K562 (cell line): ENCODE measurements at regions not wholly inside any gene's neighbourhood (a gene's known extent, or its start where the extent isn't known, plus 50 kb on each side); places are given as distances from the start of the nearest gene placed in this dataset.

ENCODE experiments used
- ATAC-seq: fragments of 200-7000 bp; cut with Tn5 transposase; 3 replicates; pipeline ENCODE4 v1.9.1; 2020; ENCODE audit warnings: moderate library complexity
- BruUV-seq: library from RNA; stranded (reverse); fragments of 400-500 nt; replicated peaks from 2 replicates; lab custom pipeline; 2021; lab: Mats Ljungman, UMichigan
- CTCF ChIA-PET: fragments of 300-600 bp; formaldehyde crosslinking; extraction: SDS; loops from one replicate; lab custom pipeline; 2021; ENCODE audit warnings: low intra/inter-chr PET ratio; lab: Yijun Ruan, JAX
- POLR2A ChIA-PET: fragments of 300-600, 350-650 bp; sonication (Branson Sonifier 250); formaldehyde crosslinking; extraction: SDS; loops from one replicate; lab custom pipeline; 2021; ENCODE audit warnings: antibody characterized with exemption, inconsistent platforms; lab: Yijun Ruan, JAX
- DNase-seq, 4 experiments: peaks; one replicate each; pipeline versions ENCODE4 v3.0.0 to v3.0.0-alpha.2; 2011 to 2018; ENCODE audit warnings: low spot score in 3 of 4, mixed read lengths in 3 of 4; ENCODE audit errors: extremely low read depth in 1 of 4
- FAIRE-seq: peaks from 2 replicates; lab custom pipeline; 2011; peaks lifted over from hg19 to GRCh38; lab: Jason Lieb, UNC
- H2AFZ ChIP-seq: 2 replicates; pipeline ENCODE4 v1.6.0; 2011; ENCODE audit warnings: low read depth, low read length, control low read depth, inconsistent platforms
- H3K27ac ChIP-seq: fragments of 200-600 bp; 3 replicates; pipeline ENCODE4 v1.8.0; 2011; ENCODE audit warnings: low read depth, mild to moderate bottlenecking, control low read depth, inconsistent platforms, low read length, moderate library complexity, mixed read lengths; ENCODE audit errors: extremely low read depth
- H3K27me3 ChIP-seq, 2 experiments: fragments of 300-600 bp in 1 of 2; 2 replicates in 1 of 2; 3 replicates in 1 of 2; pipeline versions ENCODE4 v1.6.0 to v1.8.0; 2011; ENCODE audit warnings: inconsistent platforms in 2 of 2, low read length in 2 of 2, mild to moderate bottlenecking in 1 of 2, mixed read lengths in 1 of 2, moderate library complexity in 1 of 2; ENCODE audit not compliant: control insufficient read depth in 2 of 2, insufficient read depth in 2 of 2
- H3K36me3 ChIP-seq: fragments of 300-600 bp; 3 replicates; pipeline ENCODE4 v1.8.0; 2011; ENCODE audit warnings: mild to moderate bottlenecking, low read length, inconsistent platforms; ENCODE audit not compliant: control insufficient read depth, insufficient read depth
- H3K4me1 ChIP-seq, 2 experiments: fragments of 200-600 bp in 1 of 2; replicated peaks in 1 of 2; 2 replicates in 1 of 2; 3 replicates in 1 of 2; pipeline versions ENCODE4 v1.5.1 to v1.8.0; 2011; ENCODE audit warnings: inconsistent platforms in 2 of 2, low read length in 2 of 2, mild to moderate bottlenecking in 1 of 2, mixed read lengths in 1 of 2, moderate library complexity in 1 of 2; ENCODE audit not compliant: control insufficient read depth in 2 of 2, insufficient read depth in 2 of 2
- H3K4me2 ChIP-seq: 2 replicates; pipeline ENCODE4 v1.6.1; 2011; ENCODE audit warnings: low read length, control low read depth, inconsistent platforms, mixed read lengths; ENCODE audit not compliant: insufficient read depth
- H3K4me3 ChIP-seq: fragments of 200-600 bp; sonication (generic), shearing (Covaris generic); 2 replicates; pipeline ENCODE4 v1.5.1; 2016; ENCODE audit warnings: control low read depth, inconsistent platforms
- H3K79me2 ChIP-seq: fragments of 200-600 bp; 3 replicates; pipeline ENCODE4 v1.8.0; 2011; ENCODE audit warnings: low read length, inconsistent platforms; ENCODE audit not compliant: control insufficient read depth, insufficient read depth
- H3K9ac ChIP-seq, 2 experiments: 2 replicates each; pipeline versions ENCODE4 v1.6.0 to v1.6.1; 2011; ENCODE audit warnings: low read depth in 2 of 2, low read length in 2 of 2, control low read depth in 1 of 2, inconsistent platforms in 1 of 2, mild to moderate bottlenecking in 1 of 2, mixed read lengths in 1 of 2; ENCODE audit not compliant: insufficient read depth in 1 of 2
- H3K9me1 ChIP-seq: one replicate; pipeline ENCODE4 v1.6.0; 2011; ENCODE audit warnings: inconsistent platforms, mild to moderate bottlenecking, low read length, moderate library complexity; ENCODE audit not compliant: control insufficient read depth, insufficient read depth
- H3K9me3 ChIP-seq: replicated peaks from 2 replicates; pipeline ENCODE4 v1.5.1; 2011; ENCODE audit warnings: low read depth, low read length, inconsistent platforms; ENCODE audit not compliant: control insufficient read depth, insufficient read depth
- H4K20me1 ChIP-seq: replicated peaks from 2 replicates; pipeline ENCODE4 v1.6.1; 2011; ENCODE audit warnings: low read length, inconsistent platforms, mixed read lengths; ENCODE audit not compliant: control insufficient read depth, insufficient read depth
- BRD4 ChIP-seq: fragments of 200-600 bp; sonication (generic); IDR thresholded peaks from 2 replicates; pipeline ENCODE4 v1.6.1; 2017; ENCODE audit warnings: inconsistent platforms
- CBFA2T2 ChIP-seq: fragments of 450-650 bp; conservative IDR thresholded peaks from 2 replicates; pipeline ENCODE4 v1.6.1; 2017; ENCODE audit warnings: mild to moderate bottlenecking
- CCAR2 ChIP-seq: fragments of 200-400 bp; formaldehyde crosslinking; IDR thresholded peaks from 2 replicates; pipeline ENCODE4 v1.6.1; 2017; ENCODE audit warnings: mild to moderate bottlenecking, low read depth, low read length
- FOXJ2 ChIP-seq: fragments of 200-800 bp; sonication (Bioruptor generic); IDR thresholded peaks from 2 replicates; pipeline ENCODE4 v1.6.1; 2016; ENCODE audit warnings: missing genetic modification characterization, missing compliant biosample characterization
- HDAC6 ChIP-seq: IDR thresholded peaks from 2 replicates; pipeline ENCODE4 v1.6.1; 2012; ENCODE audit warnings: low read depth, mild to moderate bottlenecking, control low read depth, inconsistent platforms, low read length, moderate library complexity
- ILK ChIP-seq: fragments of 450-650 bp; IDR thresholded peaks from 2 replicates; pipeline ENCODE4 v1.6.1; 2016; ENCODE audit warnings: missing genetic modification characterization, low read depth, mild to moderate bottlenecking, missing compliant biosample characterization, moderate library complexity, borderline replicate concordance
- KLF10 ChIP-seq: fragments of 250-450 bp; sonication (Bioruptor Pico); IDR thresholded peaks from 2 replicates; pipeline ENCODE4 v1.6.1; 2021; ENCODE audit warnings: matching md5 sums
- MBD2 ChIP-seq: sonication (generic); IDR thresholded peaks from 2 replicates; pipeline ENCODE4 v1.6.1; 2016; ENCODE audit warnings: low read depth, borderline replicate concordance
- MCM5 ChIP-seq: fragments of 450-650 bp; IDR thresholded peaks from 2 replicates; pipeline ENCODE4 v1.6.1; 2016; ENCODE audit warnings: low read depth
- NCOA6 ChIP-seq: fragments of 450-650 bp; IDR thresholded peaks from 2 replicates; pipeline ENCODE4 v1.6.1; 2017; ENCODE audit warnings: mild to moderate bottlenecking
- SMAD4 ChIP-seq: fragments of 250-450 bp; sonication (Bioruptor Pico); conservative IDR thresholded peaks from 2 replicates; pipeline ENCODE4 v1.8.0; 2021; ENCODE audit warnings: inconsistent platforms, mild to moderate bottlenecking, moderate library complexity
- TCF3 ChIP-seq: sonication (generic); formaldehyde crosslinking; IDR thresholded peaks from 2 replicates; pipeline ENCODE4 v1.4.0; 2020; ENCODE audit warnings: mild to moderate bottlenecking, missing genetic modification reagents
- ZC3H11A ChIP-seq: IDR thresholded peaks from 2 replicates; pipeline ENCODE4 v1.6.1; 2012; ENCODE audit warnings: low read depth, low read length, improper control_type of control experiment
- ZNF197 ChIP-seq: fragments of 200-800 bp; sonication (Bioruptor generic); IDR thresholded peaks from 2 replicates; pipeline ENCODE4 v1.6.1; 2016; ENCODE audit warnings: low read depth, missing genetic modification characterization, missing compliant biosample characterization
- ZNF407 ChIP-seq: fragments of 450-650 bp; IDR thresholded peaks from 2 replicates; pipeline ENCODE4 v1.6.1; 2016; ENCODE audit warnings: low read depth
- ZNF408 ChIP-seq: fragments of 250-450 bp; sonication (Bioruptor Pico); IDR thresholded peaks from 2 replicates; pipeline ENCODE4 v1.4.0; 2020; ENCODE audit warnings: low read depth, mild to moderate bottlenecking, moderate library complexity
- WGBS: fragments of 100-300 bp; shearing (Covaris generic); methylation state at CpG from one replicate; pipeline ENCODE4 v1.1.6; 2016; ENCODE audit warnings: low coverage, mixed read lengths; ENCODE audit not compliant: insufficient coverage; ENCODE audit errors: missing lambda C conversion rate; 5-methylcytosine and 5-hydroxymethylcytosine counted together
- in situ Hi-C: fragments of 300-500 bp; cut with MboI; formaldehyde crosslinking; loops from 4 replicates; pipeline ENCODE4 v1.15.0; 2018; ENCODE audit warnings: inconsistent platforms, mixed read lengths
- intact Hi-C: fragments of 100-400 bp; cut with micrococcal nuclease; formaldehyde crosslinking; loops from 2 replicates; pipeline ENCODE4 v1.14.2; 2022

GRCh38 chr1:118698911-118699310 lies 289.2 kb downstream of the TBX15 start:
- no peaks in the 10 kb centered on the region for H3K9me3 ChIP-seq
- 0% methylated on average over 2 of the region's 2 CpGs for WGBS
- ATAC-seq: no peak
- no peaks in the 10 kb centered on the region for H3K36me3 ChIP-seq
- BruUV-seq: no TSS peak
- in situ Hi-C loops (no loop called here), intact Hi-C loops (no loop called here)
- H3K79me2 ChIP-seq: no peaks in the 10 kb centered on the region
- no peak overlapping the region for H3K4me2 ChIP-seq
- no peaks in the 10 kb centered on the region for H4K20me1 ChIP-seq
- H3K4me1 ChIP-seq: no peaks in the 10 kb centered on the region
- no peaks in the 10 kb centered on the region for H3K9me1 ChIP-seq
- TF ChIP-seq ZC3H11A (no peak), ILK (tag) (no peak), BRD4 (no peak), ZNF197 (CRISPR knock-in tag) (no peak), MBD2 (no peak), CCAR2 (no peak), KLF10 (CRISPR knock-in tag) (no peak), CBFA2T2 (no peak), NCOA6 (no peak), ZNF408 (CRISPR knock-in tag) (no peak), HDAC6 (no peak), FOXJ2 (tag) (no peak), ZNF407 (no peak), TCF3 (CRISPR knock-in tag) (no peak), SMAD4 (no peak), MCM5 (no peak)
- CTCF ChIA-PET: no interaction called here
- no peak for DNase-seq
- no peak overlapping the region for H3K9ac ChIP-seq
- no peak overlapping the region for H2AFZ ChIP-seq
- no peak overlapping the region for H3K4me3 ChIP-seq
- POLR2A ChIA-PET: no interaction called here
- no peaks in the 10 kb centered on the region for H3K27me3 ChIP-seq
- no peak overlapping the region for H3K27ac ChIP-seq
- no peak for FAIRE-seq
